GM13976 (cell line): ENCODE measurements at regions not wholly inside any gene's neighbourhood (a gene's known extent, or its start where the extent isn't known, plus 50 kb on each side); places are given as distances from the start of the nearest gene placed in this dataset.

ENCODE experiments used
- DNase-seq: peaks from one replicate; pipeline ENCODE4 v3.0.0; 2012; ENCODE audit warnings: low spot score
- in situ Hi-C: fragments of 300-500 bp; cut with MboI; formaldehyde crosslinking; loops from one replicate; pipeline ENCODE4 v1.12.0; 2022; ENCODE audit warnings: low sequenced_read_pairs, mixed read lengths, inconsistent platforms; ENCODE audit not compliant: unreplicated experiment
- TF ChIP-seq, protein P1 (sequence below): IDR thresholded peaks from 2 replicates; pipeline ENCODE4 v1.5.1; 2012; ENCODE audit warnings: borderline replicate concordance, mild to moderate bottlenecking; ENCODE audit not compliant: insufficient read depth; ENCODE audit errors: extremely low read depth, missing control alignments, control extremely low read depth

DNA sequence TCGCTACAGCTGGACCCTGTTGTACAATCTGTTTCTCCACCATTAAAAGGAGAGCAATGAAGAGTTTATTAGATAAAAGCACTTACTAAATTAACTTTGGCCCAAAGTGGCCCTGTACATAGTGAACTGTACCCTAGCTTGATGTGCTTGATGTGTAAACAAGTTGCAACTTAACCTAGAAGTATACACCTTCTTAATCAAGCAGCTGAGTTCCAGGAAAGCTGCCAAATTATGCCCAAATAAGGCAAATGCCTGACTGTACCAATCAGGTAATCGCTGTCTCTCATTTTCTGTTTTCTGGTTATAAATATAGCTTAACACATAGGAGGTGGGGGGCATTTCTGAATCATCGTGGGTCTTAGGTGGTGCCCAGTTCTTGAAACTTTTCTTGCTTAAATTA, 704.8 kb upstream of the CBLB start:
- in situ Hi-C loops = no loop called here
- no peak for DNase-seq
- TF ChIP-seq, protein P1, sequence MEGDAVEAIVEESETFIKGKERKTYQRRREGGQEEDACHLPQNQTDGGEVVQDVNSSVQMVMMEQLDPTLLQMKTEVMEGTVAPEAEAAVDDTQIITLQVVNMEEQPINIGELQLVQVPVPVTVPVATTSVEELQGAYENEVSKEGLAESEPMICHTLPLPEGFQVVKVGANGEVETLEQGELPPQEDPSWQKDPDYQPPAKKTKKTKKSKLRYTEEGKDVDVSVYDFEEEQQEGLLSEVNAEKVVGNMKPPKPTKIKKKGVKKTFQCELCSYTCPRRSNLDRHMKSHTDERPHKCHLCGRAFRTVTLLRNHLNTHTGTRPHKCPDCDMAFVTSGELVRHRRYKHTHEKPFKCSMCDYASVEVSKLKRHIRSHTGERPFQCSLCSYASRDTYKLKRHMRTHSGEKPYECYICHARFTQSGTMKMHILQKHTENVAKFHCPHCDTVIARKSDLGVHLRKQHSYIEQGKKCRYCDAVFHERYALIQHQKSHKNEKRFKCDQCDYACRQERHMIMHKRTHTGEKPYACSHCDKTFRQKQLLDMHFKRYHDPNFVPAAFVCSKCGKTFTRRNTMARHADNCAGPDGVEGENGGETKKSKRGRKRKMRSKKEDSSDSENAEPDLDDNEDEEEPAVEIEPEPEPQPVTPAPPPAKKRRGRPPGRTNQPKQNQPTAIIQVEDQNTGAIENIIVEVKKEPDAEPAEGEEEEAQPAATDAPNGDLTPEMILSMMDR = no peak

DNA sequence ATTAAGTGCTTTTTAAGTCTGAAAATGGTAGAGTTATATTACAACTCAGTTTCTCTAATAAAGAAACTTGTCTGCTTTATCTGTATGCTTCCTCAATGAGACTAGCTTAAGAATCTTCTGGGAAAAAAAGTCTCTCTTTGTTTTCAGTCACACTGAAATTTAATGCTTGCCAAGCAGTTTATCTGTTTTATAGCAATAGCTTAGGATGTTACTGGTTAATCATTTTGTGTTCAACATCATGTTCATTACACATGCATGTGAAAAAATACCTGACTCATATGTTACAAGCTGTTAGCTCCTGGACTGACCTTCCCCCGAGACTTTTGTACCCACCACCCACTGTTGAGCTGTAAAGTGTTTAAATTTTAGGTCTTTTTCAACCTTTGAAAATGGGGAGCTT, 706.2 kb upstream of the CBLB start:
- in situ Hi-C loops = no loop called here
- DNase-seq = no peak
- TF ChIP-seq, protein P1 = no peak

DNA sequence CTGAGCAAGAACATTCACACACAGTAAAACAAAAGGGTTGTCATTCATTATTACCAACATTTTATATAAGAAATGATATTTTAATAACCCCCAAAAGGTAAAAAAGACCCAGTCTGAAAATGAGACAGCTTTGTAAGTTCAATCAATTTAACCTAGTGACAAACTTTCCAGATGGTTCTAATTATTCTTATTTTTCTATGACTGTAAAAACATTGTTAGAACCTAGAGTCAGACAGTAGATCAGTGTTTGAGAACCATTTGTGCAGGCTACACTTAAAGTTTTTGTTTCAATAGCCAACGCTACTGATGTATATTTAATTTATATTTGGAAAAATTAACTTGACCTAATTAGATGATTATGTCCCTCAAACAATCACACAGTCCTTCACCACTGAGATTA, 708.4 kb upstream of the CBLB start:
- TF ChIP-seq, protein P1 = no peak
- no peak for DNase-seq
- in situ Hi-C loops = no loop called here

DNA sequence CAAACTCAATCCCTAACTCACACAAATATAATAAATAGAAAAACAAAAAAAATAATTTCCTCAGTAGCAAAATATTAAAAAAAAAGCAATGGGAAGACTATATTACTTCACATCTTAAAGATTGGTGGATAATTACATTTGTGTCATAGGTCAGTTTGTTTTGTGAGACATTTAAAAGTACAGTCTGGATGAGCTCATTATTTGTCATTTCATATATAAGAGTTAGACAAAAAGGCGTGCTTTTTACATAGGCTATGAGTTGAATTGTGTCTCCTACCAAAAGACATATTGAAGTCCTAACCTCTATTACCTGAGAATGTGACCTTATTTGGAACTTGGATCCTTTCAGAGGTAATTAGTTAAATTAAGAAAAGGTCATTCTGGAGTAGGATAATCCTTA, 710.1 kb upstream of the CBLB start:
- in situ Hi-C loops = no loop called here
- no peak for DNase-seq
- TF ChIP-seq, protein P1 = no peak

DNA sequence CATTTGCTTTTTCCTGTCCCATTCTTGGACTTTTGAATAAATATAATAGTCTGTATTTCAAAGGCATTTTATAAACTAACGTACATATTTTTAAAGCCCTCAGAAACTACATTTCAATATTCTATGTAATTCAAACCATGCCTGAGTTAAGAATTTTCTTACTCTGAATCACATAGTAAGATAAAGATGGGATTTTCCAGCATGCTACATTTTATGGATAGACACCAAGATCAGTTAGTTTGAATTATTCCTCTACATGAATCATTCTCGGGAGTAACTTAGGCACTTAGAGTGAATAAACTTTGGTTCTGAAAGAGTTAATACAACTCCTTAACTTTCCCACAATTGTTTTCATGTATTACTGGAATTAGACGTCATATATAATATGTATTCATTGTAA, 713.3 kb upstream of the CBLB start:
- DNase-seq = no peak
- in situ Hi-C loops = no loop called here
- TF ChIP-seq, protein P1 = no peak

DNA sequence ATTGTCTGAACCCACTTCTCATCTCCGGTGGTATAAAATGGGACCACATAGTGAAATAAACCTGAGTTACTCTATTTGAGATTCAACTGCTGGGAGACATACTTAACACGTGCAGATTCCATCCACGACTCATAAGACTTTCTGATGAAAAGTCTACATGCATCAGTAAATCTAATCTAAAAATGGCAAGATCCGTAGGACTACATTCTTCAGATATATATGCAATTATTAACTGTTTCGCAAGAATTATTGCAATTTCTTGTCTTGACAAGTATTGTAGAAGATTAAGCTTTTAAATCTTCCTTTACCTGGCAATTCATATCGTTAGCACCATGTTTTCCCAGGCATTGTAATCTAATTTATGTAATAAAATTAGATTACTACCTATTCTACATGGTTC, 718.7 kb upstream of the CBLB start:
- TF ChIP-seq, protein P1 = no peak
- in situ Hi-C loops = no loop called here
- no peak for DNase-seq

DNA sequence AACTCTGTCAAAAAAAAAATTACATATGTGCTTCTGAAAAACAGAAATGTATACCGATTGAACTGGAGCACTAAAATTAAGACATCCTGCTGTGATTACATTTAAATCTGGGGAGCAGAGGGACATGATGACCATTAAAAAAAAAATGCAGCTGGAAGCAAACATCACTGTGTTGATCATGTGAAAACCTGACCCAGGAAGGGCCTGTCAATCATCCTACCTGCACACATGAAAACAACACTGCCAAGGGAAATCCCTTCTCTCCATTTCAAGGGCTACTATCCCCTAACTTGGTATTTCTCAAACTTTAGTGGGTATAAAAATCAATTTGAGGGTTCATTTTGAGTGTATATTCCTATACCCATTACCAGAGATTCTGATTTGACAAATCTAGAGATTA, 719.9 kb upstream of the CBLB start:
- TF ChIP-seq, protein P1 = no peak
- no peak for DNase-seq
- in situ Hi-C loops = no loop called here
